ENCODE measurements at regions not wholly inside any gene's neighbourhood (a gene's known extent, or its start where the extent isn't known, plus 50 kb on each side); places are given as distances from the start of the nearest gene placed in this dataset.
"Not testable (repeated sequence)": the region's sequence is repeated elsewhere in the genome, so short reads cannot be mapped to it uniquely, and the experiment has no call there.

GRCh38 chr20:53663521-53663920 lies 69.9 kb upstream of the ZNF217 start:
- not testable (repeated sequence) for TF ChIP-seq REST (IDR thresholded peaks at IDR 0.05); CTCF (IDR thresholded peaks at IDR 0.05; ENCODE audit: low read depth, low read length, missing input control); RAD21 (IDR thresholded peaks at IDR 0.05); SP1 (IDR thresholded peaks at IDR 0.05); MAX (IDR thresholded peaks at IDR 0.05); TAF1 (conservative IDR thresholded peaks at IDR 0.05); YY1 (IDR thresholded peaks at IDR 0.05); ATF3 (IDR thresholded peaks at IDR 0.05); JUND (IDR thresholded peaks at IDR 0.05)

All from liver (tissue), 3 donors.